ENCODE measurements at regions not wholly inside any gene's neighbourhood (a gene's known extent, or its start where the extent isn't known, plus 50 kb on each side); places are given as distances from the start of the nearest gene placed in this dataset.
A peak's percentile ranks its signal among the peaks of the same experiment; 100 is the strongest.

DNA sequence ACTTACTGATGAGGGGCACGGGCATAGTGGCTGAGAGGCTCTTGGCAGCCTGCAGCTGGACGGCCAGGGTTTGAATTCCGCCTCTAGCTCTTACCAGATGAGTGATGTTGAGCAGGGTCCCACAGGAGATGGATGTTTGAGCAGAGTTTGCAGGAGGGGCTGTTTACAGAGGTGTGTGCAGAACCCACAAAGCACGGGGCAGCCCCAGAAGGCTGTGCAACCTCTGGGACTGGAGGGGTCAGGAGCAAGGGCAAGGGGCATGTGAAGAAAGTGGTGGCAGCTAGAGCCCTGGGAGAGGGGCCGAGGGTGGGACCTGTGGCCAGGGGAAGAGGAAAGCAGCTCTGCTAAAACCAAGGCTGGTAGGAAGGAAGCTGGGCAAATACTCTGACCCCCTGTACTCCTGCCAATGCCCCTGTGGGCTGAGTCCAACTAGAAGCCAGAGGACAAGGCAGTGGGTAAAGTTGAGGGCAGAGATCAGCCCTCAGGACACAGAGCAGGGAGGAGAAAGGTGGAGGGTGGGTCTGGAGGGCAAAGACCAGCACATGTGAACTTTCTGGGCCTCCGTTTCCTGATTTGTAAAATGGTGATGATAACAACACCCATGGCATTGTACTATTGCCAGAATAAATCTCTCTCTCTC lies 53.9 kb upstream of the ITGA11 start:
- Mint-ChIP-seq H3K9me3 (peaks cover 2 to 3% of the 10 kb centered on the region in 2 experiments; a peak in 1 of 5 replicates), H3K27ac (peak overlapping the region in 2 of 3 experiments; percentile 67 to 76; a peak in 3 of 7 replicates), H3K27me3 (ENCODE audit: low read depth) (peaks cover 10% of the 10 kb centered on the region), H3K36me3 (ENCODE audit: insufficient read depth in 1 of 3, low read depth in 3 of 3) (peaks cover 0 to 7% (median 0%) of the 10 kb centered on the region in 3 experiments; a peak in 1 of 7 replicates), H3K4me1 (peaks cover 20 to 25% of the 10 kb centered on the region in 2 experiments), H3K4me3 (no peak overlapping the region)
- TF ChIP-seq, protein P1, sequence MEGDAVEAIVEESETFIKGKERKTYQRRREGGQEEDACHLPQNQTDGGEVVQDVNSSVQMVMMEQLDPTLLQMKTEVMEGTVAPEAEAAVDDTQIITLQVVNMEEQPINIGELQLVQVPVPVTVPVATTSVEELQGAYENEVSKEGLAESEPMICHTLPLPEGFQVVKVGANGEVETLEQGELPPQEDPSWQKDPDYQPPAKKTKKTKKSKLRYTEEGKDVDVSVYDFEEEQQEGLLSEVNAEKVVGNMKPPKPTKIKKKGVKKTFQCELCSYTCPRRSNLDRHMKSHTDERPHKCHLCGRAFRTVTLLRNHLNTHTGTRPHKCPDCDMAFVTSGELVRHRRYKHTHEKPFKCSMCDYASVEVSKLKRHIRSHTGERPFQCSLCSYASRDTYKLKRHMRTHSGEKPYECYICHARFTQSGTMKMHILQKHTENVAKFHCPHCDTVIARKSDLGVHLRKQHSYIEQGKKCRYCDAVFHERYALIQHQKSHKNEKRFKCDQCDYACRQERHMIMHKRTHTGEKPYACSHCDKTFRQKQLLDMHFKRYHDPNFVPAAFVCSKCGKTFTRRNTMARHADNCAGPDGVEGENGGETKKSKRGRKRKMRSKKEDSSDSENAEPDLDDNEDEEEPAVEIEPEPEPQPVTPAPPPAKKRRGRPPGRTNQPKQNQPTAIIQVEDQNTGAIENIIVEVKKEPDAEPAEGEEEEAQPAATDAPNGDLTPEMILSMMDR (conservative IDR thresholded peaks at IDR 0.05) = no peak
- no peak overlapping the region for H4K8ac ChIP-seq (replicated peaks; ENCODE audit: insufficient read length, low read depth, low read length)
- H3K56ac ChIP-seq (ENCODE audit: insufficient read length, low read depth, low read length) = no peak overlapping the region
- H2BK5ac ChIP-seq (ENCODE audit: insufficient read length, low read length) = no peak overlapping the region
- no peak overlapping the region for H2BK15ac ChIP-seq (ENCODE audit: low read depth, low read length)
- H3T11ph ChIP-seq (ENCODE audit: low read length) = no peak overlapping the region
- no peaks in the 10 kb centered on the region for H3K79me2 ChIP-seq (ENCODE audit: insufficient read depth, low read length)
- H2AK5ac ChIP-seq (ENCODE audit: insufficient read length, low read length) = no peak overlapping the region
- H3K23me2 ChIP-seq (ENCODE audit: insufficient read length, low read depth, low read length, poor library complexity, severe bottlenecking) = no peaks in the 10 kb centered on the region
- H2AFZ ChIP-seq (ENCODE audit: low read length) = no peak overlapping the region
- no peaks in the 10 kb centered on the region for H3K9me3 ChIP-seq (ENCODE audit: control insufficient read depth, low read depth, low read length)
- no peak for DNase-seq
- no peak overlapping the region for H2BK20ac ChIP-seq (ENCODE audit: low read depth, low read length, poor library complexity, severe bottlenecking)
- H3K18ac ChIP-seq (ENCODE audit: insufficient read length, low read depth, low read length) = no peak overlapping the region
- no peak overlapping the region for H2BK12ac ChIP-seq (ENCODE audit: insufficient read length, low read depth, low read length)
- no peak overlapping the region for H4K91ac ChIP-seq (ENCODE audit: insufficient read length, low read depth, low read length)
- no peak overlapping the region; the same call in 1 of the 2 replicates for H3K14ac ChIP-seq (ENCODE audit: insufficient read depth, low read length)
- no peak overlapping the region for H4K5ac ChIP-seq (ENCODE audit: insufficient read length, low read depth, low read length)
- H4K20me1 ChIP-seq (ENCODE audit: control insufficient read depth, insufficient read depth, insufficient read length) = no peaks in the 10 kb centered on the region
- no peak overlapping the region for H3K23ac ChIP-seq (ENCODE audit: insufficient read length, low read depth, low read length)
- H3K9ac ChIP-seq (ENCODE audit: extremely low read depth, insufficient read length, low read length) = no peak overlapping the region
- H3K79me1 ChIP-seq (ENCODE audit: insufficient read depth, low read depth, low read length, poor library complexity, severe bottlenecking) = no peaks in the 10 kb centered on the region
- no peaks in the 10 kb centered on the region for H3K27me3 ChIP-seq (ENCODE audit: insufficient read depth, low read length)
- H2BK120ac ChIP-seq (ENCODE audit: low read depth, low read length, poor library complexity, severe bottlenecking) = no peak overlapping the region
- WGBS (ENCODE audit: extremely low coverage, insufficient read length, low lambda C conversion rate) = no CpG with 5 or more reads among the region's 6 CpGs
- peaks cover 4% of the 10 kb centered on the region; the same call in 1 of the 2 replicates for H3K4me1 ChIP-seq (ENCODE audit: insufficient read depth, low read length)
- H3K4me2 ChIP-seq (ENCODE audit: insufficient read depth, insufficient read length, low read length) = no peak overlapping the region
- H3K27ac ChIP-seq (ENCODE audit: insufficient read length, low read depth, low read length) = no peak overlapping the region
- H3K4ac ChIP-seq (ENCODE audit: low read depth, low read length) = no peak overlapping the region

All from H9 (cell line).